ENCODE measurements at regions not wholly inside any gene's neighbourhood (a gene's known extent, or its start where the extent isn't known, plus 50 kb on each side); places are given as distances from the start of the nearest gene placed in this dataset.

GRCh38 chr5:117488976-117489500 lies 914.4 kb upstream of the SEMA6A start:
- no peaks in the 10 kb centered on the region for H3K4me1 ChIP-seq (ENCODE audit: control insufficient read depth, insufficient read depth, low read length)
- no peaks in the 10 kb centered on the region for H3K27me3 ChIP-seq (ENCODE audit: control insufficient read depth, insufficient read depth, low read length)
- no peak overlapping the region for H3K27ac ChIP-seq (ENCODE audit: low read depth, low read length)
- H3K4me3 ChIP-seq (ENCODE audit: low read depth, low read length): no peak overlapping the region
- H3K9ac ChIP-seq (ENCODE audit: low read depth, low read length): no peak overlapping the region
- H3K9me3 ChIP-seq (ENCODE audit: control insufficient read depth, insufficient read depth, low read length): no peaks in the 10 kb centered on the region
- no peaks in the 10 kb centered on the region for H3K36me3 ChIP-seq (ENCODE audit: control insufficient read depth, insufficient read depth, low read length)

- Histone ChIP-seq H3K4me1 (ENCODE audit: control insufficient read depth, insufficient read depth, low read length) (no peaks in the 10 kb centered on the region), H3K9me3 (ENCODE audit: control insufficient read depth, insufficient read depth, low read length) (no peaks in the 10 kb centered on the region), H3K9ac (ENCODE audit: low read depth, low read length) (no peak overlapping the region), H3K27me3 (ENCODE audit: control insufficient read depth, insufficient read depth, low read length) (no peaks in the 10 kb centered on the region), H3K4me3 (ENCODE audit: low read depth, low read length) (no peak overlapping the region), H3K36me3 (ENCODE audit: control insufficient read depth, insufficient read depth, low read length) (no peaks in the 10 kb centered on the region), H3K27ac (ENCODE audit: low read depth, low read length) (no peak overlapping the region)
Measured at GRCh38 chr5:117487556-117487955, 912.9 kb upstream of the SEMA6A start.

- Histone ChIP-seq H3K27me3 (ENCODE audit: control insufficient read depth, insufficient read depth, low read length) (no peaks in the 10 kb centered on the region), H3K4me3 (ENCODE audit: low read depth, low read length) (no peak overlapping the region), H3K36me3 (ENCODE audit: control insufficient read depth, insufficient read depth, low read length) (no peaks in the 10 kb centered on the region), H3K9ac (ENCODE audit: low read depth, low read length) (no peak overlapping the region), H3K4me1 (ENCODE audit: control insufficient read depth, insufficient read depth, low read length) (no peaks in the 10 kb centered on the region), H3K9me3 (ENCODE audit: control insufficient read depth, insufficient read depth, low read length) (no peaks in the 10 kb centered on the region), H3K27ac (ENCODE audit: low read depth, low read length) (no peak overlapping the region)
Measured at GRCh38 chr5:117486879-117487391, 912.3 kb upstream of the SEMA6A start.

- H3K4me1 ChIP-seq (ENCODE audit: control insufficient read depth, insufficient read depth, low read length): no peaks in the 10 kb centered on the region
- H3K9ac ChIP-seq (ENCODE audit: low read depth, low read length): no peak overlapping the region
- no peaks in the 10 kb centered on the region for H3K27me3 ChIP-seq (ENCODE audit: control insufficient read depth, insufficient read depth, low read length)
- H3K27ac ChIP-seq (ENCODE audit: low read depth, low read length): no peak overlapping the region
- H3K4me3 ChIP-seq (ENCODE audit: low read depth, low read length): no peak overlapping the region
- H3K9me3 ChIP-seq (ENCODE audit: control insufficient read depth, insufficient read depth, low read length): no peaks in the 10 kb centered on the region
- H3K36me3 ChIP-seq (ENCODE audit: control insufficient read depth, insufficient read depth, low read length): no peaks in the 10 kb centered on the region
Measured at GRCh38 chr5:117486261-117486660, 911.6 kb upstream of the SEMA6A start.

GRCh38 chr5:117475919-117476318 lies 901.3 kb upstream of the SEMA6A start:
- H3K9me3 ChIP-seq (ENCODE audit: control insufficient read depth, insufficient read depth, low read length): no peaks in the 10 kb centered on the region
- H3K4me3 ChIP-seq (ENCODE audit: low read depth, low read length): no peak overlapping the region
- H3K27ac ChIP-seq (ENCODE audit: low read depth, low read length): no peak overlapping the region
- no peak overlapping the region for H3K9ac ChIP-seq (ENCODE audit: low read depth, low read length)
- H3K27me3 ChIP-seq (ENCODE audit: control insufficient read depth, insufficient read depth, low read length): no peaks in the 10 kb centered on the region
- no peaks in the 10 kb centered on the region for H3K4me1 ChIP-seq (ENCODE audit: control insufficient read depth, insufficient read depth, low read length)
- no peaks in the 10 kb centered on the region for H3K36me3 ChIP-seq (ENCODE audit: control insufficient read depth, insufficient read depth, low read length)

GRCh38 chr5:117473165-117473564 lies 898.5 kb upstream of the SEMA6A start:
- Histone ChIP-seq H3K4me3 (ENCODE audit: low read depth, low read length) (no peak overlapping the region), H3K27me3 (ENCODE audit: control insufficient read depth, insufficient read depth, low read length) (no peaks in the 10 kb centered on the region), H3K4me1 (ENCODE audit: control insufficient read depth, insufficient read depth, low read length) (no peaks in the 10 kb centered on the region), H3K36me3 (ENCODE audit: control insufficient read depth, insufficient read depth, low read length) (no peaks in the 10 kb centered on the region), H3K27ac (ENCODE audit: low read depth, low read length) (no peak overlapping the region), H3K9ac (ENCODE audit: low read depth, low read length) (no peak overlapping the region), H3K9me3 (ENCODE audit: control insufficient read depth, insufficient read depth, low read length) (no peaks in the 10 kb centered on the region)

- H3K36me3 ChIP-seq (ENCODE audit: control insufficient read depth, insufficient read depth, low read length): no peaks in the 10 kb centered on the region
- no peak overlapping the region for H3K4me3 ChIP-seq (ENCODE audit: low read depth, low read length)
- no peak overlapping the region for H3K9ac ChIP-seq (ENCODE audit: low read depth, low read length)
- H3K4me1 ChIP-seq (ENCODE audit: control insufficient read depth, insufficient read depth, low read length): no peaks in the 10 kb centered on the region; the same call in 1 of the 2 replicates
- H3K9me3 ChIP-seq (ENCODE audit: control insufficient read depth, insufficient read depth, low read length): no peaks in the 10 kb centered on the region
- H3K27me3 ChIP-seq (ENCODE audit: control insufficient read depth, insufficient read depth, low read length): no peaks in the 10 kb centered on the region
- H3K27ac ChIP-seq (ENCODE audit: low read depth, low read length): no peak overlapping the region
Measured at GRCh38 chr5:117463881-117464570, 889.4 kb upstream of the SEMA6A start.

- Histone ChIP-seq H3K27me3 (ENCODE audit: control insufficient read depth, insufficient read depth, low read length) (no peaks in the 10 kb centered on the region), H3K4me1 (ENCODE audit: control insufficient read depth, insufficient read depth, low read length) (no peaks in the 10 kb centered on the region; the same call in 1 of the 2 replicates), H3K9ac (ENCODE audit: low read depth, low read length) (no peak overlapping the region), H3K4me3 (ENCODE audit: low read depth, low read length) (no peak overlapping the region), H3K36me3 (ENCODE audit: control insufficient read depth, insufficient read depth, low read length) (no peaks in the 10 kb centered on the region), H3K27ac (ENCODE audit: low read depth, low read length) (no peak overlapping the region), H3K9me3 (ENCODE audit: control insufficient read depth, insufficient read depth, low read length) (no peaks in the 10 kb centered on the region)
Measured at GRCh38 chr5:117461966-117462365, 887.3 kb upstream of the SEMA6A start.

- no peak overlapping the region for H3K4me3 ChIP-seq (ENCODE audit: low read depth, low read length)
- H3K4me1 ChIP-seq (ENCODE audit: control insufficient read depth, insufficient read depth, low read length): no peaks in the 10 kb centered on the region; the same call in 1 of the 2 replicates
- no peaks in the 10 kb centered on the region for H3K9me3 ChIP-seq (ENCODE audit: control insufficient read depth, insufficient read depth, low read length)
- no peaks in the 10 kb centered on the region for H3K27me3 ChIP-seq (ENCODE audit: control insufficient read depth, insufficient read depth, low read length)
- no peak overlapping the region for H3K27ac ChIP-seq (ENCODE audit: low read depth, low read length)
- no peaks in the 10 kb centered on the region for H3K36me3 ChIP-seq (ENCODE audit: control insufficient read depth, insufficient read depth, low read length)
- no peak overlapping the region for H3K9ac ChIP-seq (ENCODE audit: low read depth, low read length)
Measured at GRCh38 chr5:117461403-117461802, 886.8 kb upstream of the SEMA6A start.

GRCh38 chr5:117457656-117458055 lies 883.0 kb upstream of the SEMA6A start:
- H3K36me3 ChIP-seq (ENCODE audit: control insufficient read depth, insufficient read depth, low read length): no peaks in the 10 kb centered on the region
- H3K27me3 ChIP-seq (ENCODE audit: control insufficient read depth, insufficient read depth, low read length): no peaks in the 10 kb centered on the region
- H3K4me3 ChIP-seq (ENCODE audit: low read depth, low read length): no peak overlapping the region
- H3K4me1 ChIP-seq (ENCODE audit: control insufficient read depth, insufficient read depth, low read length): no peaks in the 10 kb centered on the region
- no peaks in the 10 kb centered on the region for H3K9me3 ChIP-seq (ENCODE audit: control insufficient read depth, insufficient read depth, low read length)
- no peak overlapping the region for H3K27ac ChIP-seq (ENCODE audit: low read depth, low read length)
- H3K9ac ChIP-seq (ENCODE audit: low read depth, low read length): no peak overlapping the region

- H3K27ac ChIP-seq (ENCODE audit: low read depth, low read length): no peak overlapping the region
- H3K4me1 ChIP-seq (ENCODE audit: control insufficient read depth, insufficient read depth, low read length): no peaks in the 10 kb centered on the region
- H3K4me3 ChIP-seq (ENCODE audit: low read depth, low read length): no peak overlapping the region
- H3K9ac ChIP-seq (ENCODE audit: low read depth, low read length): no peak overlapping the region
- no peaks in the 10 kb centered on the region for H3K36me3 ChIP-seq (ENCODE audit: control insufficient read depth, insufficient read depth, low read length)
- no peaks in the 10 kb centered on the region for H3K9me3 ChIP-seq (ENCODE audit: control insufficient read depth, insufficient read depth, low read length)
- no peaks in the 10 kb centered on the region for H3K27me3 ChIP-seq (ENCODE audit: control insufficient read depth, insufficient read depth, low read length)
Measured at GRCh38 chr5:117456866-117457470, 882.3 kb upstream of the SEMA6A start.
